HG03280 (cell line): ENCODE measurements at regions not wholly inside any gene's neighbourhood (a gene's known extent, or its start where the extent isn't known, plus 50 kb on each side); places are given as distances from the start of the nearest gene placed in this dataset.

Experiments
- ATAC-seq: cut with Tn5 transposase; IDR thresholded peaks from one replicate; pipeline ENCODE4 v1.9.1; 2021; ENCODE audit warnings: mild to moderate bottlenecking, moderate library complexity; ENCODE audit not compliant: unreplicated experiment

DNA sequence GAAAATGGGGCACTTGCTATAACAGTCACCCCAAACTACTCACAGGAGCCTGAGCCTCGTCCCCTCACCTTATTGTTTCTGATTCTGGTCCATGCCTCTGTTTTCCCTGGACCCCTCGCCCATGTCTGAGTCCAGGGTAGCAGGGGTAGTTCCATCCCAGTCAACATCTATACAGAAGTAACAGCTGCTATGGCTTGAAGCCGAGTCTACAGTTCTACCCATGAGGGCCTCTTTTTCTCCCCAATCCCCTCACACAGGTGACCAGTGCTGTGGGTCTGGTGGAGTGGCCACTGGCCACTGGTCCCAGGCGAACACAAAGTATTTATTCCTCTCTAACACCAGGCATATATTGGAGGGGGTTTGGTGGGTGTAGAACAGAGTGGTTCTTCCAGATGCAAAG is 116.4 kb downstream of the ZNF280B start:
- no peak for ATAC-seq

DNA sequence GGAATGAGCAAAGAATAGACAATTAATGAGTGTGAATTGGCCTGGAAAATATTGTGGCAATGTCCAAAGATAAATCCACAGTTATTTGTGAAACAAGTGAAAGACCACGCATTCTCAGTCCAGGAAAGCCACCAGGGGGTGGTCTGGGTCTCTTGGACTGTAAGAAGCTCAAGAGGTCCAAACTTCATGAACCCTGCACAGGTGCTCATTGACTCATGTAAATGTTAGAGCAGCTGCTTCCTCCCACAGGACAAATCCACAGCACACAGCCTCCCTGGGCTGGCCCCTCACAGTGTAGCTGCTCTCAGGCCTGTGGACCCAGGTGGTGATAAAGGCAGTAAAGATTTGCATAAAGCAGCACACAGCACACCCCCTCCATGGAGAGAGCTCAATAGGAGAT is 114.0 kb downstream of the ZNF280B start:
- no peak for ATAC-seq

DNA sequence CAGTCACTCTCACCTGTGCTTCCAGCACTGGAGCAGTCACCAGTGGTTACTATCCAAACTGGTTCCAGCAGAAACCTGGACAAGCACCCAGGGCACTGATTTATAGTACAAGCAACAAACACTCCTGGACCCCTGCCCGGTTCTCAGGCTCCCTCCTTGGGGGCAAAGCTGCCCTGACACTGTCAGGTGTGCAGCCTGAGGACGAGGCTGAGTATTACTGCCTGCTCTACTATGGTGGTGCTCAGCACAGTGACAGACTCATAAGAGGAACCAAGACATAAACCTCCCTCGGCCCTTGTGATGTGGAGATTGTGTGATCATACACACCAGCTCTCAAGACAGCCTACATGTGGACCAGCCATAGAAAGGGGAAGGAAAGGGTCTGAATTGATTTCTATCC is 113.3 kb downstream of the ZNF280B start:
- no peak for ATAC-seq

DNA sequence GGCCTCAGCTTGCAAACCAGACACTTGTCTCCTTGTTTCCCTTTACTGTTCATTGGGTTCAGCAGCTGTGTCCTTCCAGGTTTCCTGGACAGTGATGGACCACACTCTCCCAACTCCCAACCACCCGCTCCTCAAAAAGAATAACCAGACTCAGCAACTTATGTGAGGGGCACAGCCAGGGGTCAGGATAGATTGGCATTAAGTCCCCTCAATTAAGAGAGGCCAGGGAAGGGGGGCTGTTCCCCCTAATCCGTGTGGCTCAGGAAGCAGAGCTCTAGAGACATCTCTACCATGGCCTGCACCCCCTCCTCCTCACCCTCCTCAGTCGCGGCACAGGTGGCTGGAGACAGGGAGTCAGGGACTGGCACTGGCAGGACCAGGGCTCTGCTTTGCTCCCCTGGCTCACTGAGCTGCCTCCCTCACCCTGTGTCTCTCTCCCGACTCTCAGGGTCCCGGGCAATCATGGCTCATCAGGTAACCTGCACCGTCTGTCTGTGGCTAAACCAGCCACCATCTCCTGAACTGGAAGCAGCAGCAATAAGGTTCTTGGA is 111.7 kb downstream of the ZNF280B start:
- no peak for ATAC-seq

DNA sequence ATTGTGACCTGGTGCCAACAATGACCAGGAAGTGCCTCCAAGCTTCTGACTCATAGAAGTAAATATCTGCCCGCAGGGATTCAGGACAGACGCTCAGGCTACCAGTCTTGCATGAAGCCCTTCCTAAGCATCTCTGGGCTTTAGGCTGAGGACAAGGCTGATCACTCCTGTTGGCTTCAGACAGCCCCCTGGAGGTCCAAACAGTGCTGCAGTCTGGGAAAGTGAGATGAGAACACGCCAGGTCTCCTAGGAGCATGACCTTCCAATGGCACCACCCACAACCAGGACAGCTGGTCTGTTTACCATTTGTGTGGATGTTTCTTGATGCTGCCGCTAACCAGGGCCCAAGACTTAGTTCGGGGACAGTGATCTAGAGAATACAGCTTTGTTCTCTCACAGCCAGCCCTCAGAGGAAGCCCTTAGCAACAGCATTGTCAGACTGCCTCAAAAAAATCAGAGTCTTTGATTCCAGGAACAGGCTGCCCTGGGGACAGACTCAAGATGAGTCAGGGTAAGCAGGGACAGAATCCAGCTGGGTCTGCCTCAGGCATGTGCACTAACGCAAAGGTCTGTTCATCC is 111.2 kb downstream of the ZNF280B start:
- no peak for ATAC-seq

DNA sequence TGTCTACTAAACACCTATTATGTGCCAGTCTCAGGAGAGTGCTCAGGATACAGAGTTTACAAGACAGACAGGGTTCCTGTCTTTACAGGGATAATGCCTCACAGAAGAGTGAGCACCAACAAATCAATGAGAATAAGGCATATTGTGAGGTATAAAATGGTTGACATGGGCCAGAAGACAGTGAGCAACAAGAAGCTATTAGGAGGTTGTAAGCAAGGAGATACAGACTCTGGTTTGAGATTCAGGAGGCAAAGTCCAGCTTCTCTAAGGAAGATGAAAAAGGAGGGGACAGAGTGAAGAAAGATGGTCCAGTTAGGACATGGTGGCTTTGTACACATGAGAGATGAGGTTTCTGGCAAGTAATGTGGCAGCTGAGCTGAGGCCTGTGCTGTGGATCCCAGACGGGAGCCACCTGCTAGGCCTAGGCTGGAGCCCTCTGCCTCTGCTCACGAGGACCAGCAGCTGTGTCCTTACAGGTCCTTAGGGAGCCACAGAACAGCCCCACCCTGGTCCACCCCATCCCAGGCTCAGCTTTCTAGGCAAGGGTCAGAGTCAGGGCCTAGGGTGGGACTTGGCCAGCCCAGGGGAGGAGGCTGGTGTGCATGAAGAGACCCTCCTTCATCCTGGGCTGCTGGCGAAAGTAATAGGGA is 110.5 kb downstream of the ZNF280B start:
- ATAC-seq, result no peak

DNA sequence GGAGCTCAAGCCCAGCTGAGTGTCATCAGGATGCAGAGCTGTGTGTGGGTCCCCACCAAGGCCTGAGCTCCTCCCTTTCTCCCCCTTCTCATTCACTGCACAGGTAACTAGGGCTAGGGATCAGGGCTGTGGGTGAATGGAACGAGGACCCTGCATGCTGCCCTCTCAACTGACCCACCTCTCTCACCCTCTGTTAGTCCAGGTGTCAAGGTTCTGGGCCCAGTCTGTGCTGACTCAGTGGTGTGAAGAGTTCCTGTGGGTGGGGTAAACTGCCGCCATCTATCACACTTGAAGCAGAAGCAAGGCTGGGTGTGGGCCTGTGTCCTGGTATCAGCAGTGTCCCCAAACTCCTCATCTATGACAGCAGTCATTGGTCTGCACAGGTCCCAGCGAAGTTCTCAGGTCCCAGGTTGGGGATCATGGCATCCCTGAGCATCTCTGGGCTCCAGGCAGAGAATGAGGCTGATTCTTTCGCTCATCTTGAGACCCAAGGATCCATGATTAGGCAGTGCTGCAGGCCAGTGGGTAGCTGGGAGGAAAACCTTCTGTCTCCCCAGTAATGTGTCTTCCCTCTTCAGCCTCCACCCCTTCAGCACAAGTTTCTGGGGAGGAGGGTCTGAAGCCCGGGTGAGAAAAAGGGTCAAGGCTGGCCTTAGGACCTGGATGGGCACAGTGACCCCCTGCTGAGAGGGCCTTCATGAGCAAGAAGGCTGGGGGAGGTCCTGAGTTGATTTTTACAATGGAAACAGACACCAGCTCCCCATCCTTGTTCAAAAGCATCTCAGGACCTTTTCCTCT is 109.8 kb downstream of the ZNF280B start:
- no peak for ATAC-seq

DNA sequence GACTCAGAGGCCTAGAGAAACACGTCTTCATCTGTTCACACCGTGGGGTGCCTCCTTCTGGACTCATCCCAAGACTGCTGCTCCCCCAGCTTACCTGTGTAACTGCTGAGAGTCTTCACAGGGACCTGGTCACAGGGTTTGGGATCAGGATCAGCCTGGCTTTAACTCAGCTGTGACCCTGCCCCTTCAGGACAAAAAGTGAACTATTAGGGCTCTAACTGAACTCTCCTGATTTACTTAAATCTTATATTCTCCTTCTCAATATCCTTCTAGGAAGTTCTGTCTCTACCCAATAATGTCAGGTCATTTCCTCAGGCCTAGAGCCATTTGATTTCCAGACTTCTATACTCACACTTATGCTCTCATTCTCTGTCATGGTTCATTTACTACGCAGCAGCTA is 108.4 kb downstream of the ZNF280B start:
- ATAC-seq, result no peak

DNA sequence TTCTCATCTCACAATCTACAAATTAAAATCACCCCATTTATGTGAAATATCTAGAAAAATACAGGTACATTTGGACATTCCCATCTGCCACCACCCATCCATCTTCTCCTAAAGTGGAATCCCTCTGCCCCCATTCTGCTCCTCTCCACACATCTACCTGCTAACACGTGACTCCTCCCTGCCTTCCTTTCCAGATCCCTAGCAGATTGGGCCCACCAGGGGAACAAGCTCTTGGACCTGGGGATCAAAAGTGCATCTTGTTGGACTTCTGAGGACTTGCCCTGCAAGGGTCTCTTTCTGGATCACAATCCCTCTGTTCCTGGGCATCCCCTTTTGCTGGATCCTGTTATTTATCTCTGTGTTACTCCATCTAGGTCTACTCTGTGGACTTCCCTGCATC is 107.6 kb downstream of the ZNF280B start:
- no peak for ATAC-seq

DNA sequence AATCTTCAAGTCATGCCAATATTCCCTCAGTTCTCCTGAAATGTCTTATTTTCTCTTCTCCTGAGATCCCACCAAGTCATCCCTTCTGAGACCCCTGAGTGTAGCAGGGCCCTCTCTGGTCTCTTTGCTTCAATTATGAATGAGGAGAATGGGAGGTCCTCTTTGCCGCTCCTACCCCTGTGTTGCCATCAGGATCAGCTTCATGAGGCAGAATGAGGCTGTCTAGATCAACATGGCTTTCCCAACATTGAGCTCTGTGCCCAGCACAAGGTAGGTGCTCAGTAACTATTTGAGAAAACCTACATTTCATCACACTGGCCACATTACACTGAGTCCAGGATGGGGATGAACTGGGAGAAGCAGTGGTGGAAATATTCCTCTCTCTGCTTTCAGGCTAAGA is 107.2 kb downstream of the ZNF280B start:
- ATAC-seq, result no peak

DNA sequence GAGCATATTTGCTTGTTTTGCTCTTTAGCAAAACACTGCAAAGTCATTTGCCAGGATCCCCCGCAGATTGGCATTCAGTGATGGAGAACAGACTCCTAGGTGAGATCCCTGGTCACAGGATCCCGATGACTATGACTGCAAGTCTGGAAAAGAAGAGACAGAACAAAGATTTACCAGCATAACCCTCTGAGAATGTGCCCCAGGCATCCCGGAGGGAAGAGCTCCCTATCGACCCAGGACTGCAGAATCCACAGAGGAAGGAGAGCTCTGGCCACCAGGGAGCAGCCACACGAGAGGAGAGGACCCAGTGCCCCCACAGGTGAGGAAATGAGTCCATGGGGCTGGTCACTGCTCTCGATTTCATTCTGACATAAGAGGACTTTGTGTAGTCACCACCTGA is 105.2 kb downstream of the ZNF280B start:
- no peak for ATAC-seq

DNA sequence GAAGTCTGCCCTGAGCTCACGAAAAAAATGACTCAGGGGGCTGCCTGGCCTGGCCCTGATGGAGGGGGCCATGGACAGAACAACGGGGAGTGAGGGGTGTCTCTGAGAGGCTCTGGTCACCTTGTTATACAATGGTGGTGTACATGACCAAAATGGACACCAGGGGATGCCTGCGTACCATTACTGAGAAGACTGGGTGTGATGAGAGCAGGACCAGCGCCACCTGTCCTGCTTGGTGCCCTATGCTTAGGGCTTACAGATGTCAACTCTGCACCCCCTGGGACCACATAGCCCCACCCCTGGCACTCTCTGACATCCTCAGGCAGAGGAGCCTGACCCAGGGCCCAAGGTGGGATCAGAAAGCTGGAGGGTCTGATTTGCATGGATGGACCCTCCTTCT is 104.8 kb downstream of the ZNF280B start:
- no peak for ATAC-seq

DNA sequence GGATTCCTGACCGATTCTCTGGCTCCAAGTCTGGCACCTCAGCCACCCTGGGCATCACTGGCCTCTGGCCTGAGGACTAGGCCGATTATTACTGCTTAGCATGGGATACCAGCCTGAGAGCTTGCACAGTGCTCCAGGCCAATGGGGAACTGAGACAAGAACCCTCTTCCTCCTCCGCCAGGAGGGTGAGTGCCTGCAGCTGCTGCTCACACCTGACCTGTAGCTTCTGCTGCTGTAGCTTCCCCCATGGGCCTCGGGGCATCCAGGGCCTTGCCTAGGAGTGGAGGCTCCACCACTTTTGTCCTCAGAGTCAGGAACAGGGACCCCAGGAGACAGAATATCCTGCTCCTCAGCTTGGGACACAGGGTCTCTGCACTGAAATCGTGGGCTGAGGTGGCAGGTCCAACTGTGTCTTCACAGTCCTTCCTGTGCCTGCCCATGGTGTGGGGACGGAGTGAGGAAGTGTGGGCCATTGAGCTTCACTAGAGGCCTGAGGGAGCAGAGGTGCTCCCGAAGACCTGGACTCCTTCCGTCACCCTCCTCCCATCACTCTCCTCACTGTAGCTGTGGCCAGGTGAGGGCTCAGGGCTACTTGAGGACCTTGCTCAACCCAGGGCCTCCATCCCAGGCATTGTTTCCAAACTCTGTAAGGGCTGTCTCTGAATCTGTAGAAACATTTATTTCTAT is 103.8 kb downstream of the ZNF280B start:
- no peak for ATAC-seq

DNA sequence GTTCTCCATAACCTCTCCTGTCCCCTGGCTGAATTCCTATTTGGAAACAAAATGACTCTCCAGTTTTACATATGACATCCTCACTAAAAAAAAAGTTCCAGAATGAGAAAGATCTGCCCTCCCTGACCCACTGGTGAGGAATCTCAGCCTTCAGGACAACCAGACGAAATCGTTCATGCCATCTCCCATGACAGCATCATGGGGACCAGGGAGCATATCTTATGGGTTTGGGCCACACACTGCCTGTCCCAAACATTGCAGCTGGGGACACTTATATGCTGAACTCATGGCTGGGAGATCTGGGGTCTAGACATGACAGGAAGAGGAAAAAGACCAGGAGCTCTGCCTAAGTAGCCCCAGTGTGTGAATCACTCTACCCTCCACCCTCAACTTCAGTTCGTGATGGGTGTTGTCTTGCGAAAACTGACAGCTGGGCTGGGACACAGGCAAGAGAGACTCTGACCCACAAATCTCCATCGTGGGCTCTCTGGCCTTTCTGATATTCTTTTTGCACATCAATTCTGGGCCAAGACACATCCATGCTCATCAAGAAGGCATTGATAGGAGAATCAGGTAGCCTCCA is 102.0 kb downstream of the ZNF280B start:
- no peak for ATAC-seq

DNA sequence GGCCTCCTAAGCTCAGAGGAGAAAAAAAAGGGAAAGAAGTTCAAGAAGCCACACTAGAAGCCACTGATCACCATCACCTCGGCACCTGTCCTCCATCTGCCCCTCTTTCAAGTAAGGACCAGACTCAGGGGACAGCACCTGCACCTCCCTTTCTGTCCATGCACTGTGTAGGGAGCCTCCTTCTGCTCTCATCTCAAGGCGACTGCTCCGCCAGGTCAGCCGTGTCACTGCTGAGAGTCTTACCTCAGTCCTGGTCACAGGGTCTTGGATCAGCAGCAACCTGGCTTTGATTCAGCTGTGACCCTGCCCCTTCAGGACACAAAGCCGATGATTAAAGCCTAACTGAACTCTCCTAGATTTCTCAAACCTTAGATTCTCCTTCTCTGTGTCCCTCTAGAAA is 101.5 kb downstream of the ZNF280B start:
- ATAC-seq, result no peak

DNA sequence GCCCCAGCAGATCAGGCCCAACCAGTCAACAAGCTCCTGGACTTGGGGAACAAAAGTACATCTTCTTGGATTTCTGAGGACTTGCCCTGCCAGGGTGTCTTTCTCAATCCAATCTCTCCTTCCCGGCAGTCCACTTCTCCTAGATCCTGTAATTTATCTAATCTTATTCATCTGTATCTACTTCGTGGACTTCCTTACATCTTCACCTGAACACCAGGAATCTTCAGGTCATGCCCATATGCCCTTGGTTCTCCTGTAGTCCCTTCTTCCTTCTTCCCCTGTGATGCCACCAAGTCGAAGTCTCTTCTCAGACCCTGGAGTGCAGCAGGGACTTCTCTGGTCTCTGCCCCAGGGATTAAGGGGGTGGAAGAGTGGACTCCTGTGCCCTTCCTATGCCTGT is 100.3 kb downstream of the ZNF280B start:
- ATAC-seq, result no peak

DNA sequence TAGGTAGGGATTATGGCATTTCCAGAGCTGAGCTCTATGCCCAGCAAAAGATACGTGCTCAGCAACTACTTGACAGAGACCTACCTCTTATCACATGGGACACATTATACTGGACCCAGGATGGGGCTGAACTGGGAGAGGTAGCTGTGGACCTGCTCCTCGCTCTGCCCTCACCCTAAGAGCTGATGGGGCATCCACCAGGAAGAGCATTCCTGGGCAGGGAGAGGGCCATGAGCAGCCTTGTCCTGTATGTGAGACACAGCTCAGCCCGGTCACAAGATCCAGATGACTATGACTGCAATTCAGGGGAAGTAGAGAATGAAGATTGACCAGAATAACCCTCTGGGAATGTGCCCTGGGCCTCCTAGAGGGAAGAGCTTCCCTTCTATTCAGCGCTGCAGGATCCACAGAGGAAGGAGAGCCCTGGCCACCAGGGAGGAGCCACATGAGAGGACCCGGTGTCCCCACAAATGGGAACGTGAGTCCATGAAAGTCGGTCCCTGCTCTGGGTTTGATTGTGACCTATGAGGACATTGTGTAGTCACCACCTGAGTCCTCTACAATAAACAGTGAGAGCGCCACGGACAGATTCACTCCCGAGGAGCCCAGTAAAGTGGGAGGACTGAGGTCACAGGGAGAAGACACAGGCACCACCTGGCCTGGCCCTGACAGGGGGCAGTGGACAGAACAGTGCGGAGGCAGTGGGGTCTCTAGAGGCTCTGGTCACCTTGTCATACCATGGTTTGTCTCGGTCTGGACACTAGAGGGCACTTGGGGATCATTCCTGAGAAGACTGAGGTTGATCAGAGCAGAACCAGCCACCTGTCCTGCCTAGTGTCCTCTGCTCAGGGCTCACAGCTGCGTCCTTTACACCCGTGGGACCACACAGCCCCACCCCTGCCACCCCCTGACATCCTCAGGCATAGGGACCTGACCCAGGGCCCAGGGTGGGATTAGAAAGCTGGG is 99.5 kb downstream of the ZNF280B start:
- no peak for ATAC-seq

DNA sequence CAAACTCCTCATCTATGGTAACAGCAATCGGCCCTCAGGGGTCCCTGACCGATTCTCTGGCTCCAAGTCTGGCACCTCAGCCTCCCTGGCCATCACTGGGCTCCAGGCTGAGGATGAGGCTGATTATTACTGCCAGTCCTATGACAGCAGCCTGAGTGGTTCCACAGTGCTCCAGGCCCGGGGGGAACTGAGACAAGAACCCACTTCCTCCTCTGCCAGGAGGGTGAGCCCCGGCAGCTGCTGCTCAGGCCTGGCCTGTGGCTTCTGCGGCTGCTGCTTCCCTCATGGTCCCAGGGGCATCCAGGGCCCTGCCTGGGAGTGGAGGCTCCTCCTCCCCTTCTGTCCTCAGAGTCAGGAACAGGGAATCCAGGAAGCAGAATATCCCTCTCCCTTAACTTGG is 98.4 kb downstream of the ZNF280B start:
- no peak for ATAC-seq

DNA sequence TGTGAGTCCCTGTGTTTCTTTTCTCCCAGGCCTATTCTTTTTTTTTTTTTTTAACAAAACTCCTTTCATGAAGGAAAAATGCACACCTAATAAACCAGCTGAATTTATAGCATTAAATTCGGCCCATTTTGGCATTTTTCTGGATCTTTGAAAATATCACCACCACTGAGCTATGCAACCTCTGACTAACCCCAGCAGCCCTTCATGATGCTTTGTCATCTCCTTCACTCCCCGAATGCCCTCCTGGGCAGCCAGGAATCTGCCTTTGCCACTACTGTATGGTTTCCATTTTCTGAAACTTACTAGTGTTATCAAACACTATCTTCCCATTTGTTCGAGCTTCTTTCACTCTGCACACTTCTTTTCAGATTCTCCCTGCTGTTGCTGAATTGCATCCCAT is 97.9 kb downstream of the ZNF280B start:
- no peak for ATAC-seq

DNA sequence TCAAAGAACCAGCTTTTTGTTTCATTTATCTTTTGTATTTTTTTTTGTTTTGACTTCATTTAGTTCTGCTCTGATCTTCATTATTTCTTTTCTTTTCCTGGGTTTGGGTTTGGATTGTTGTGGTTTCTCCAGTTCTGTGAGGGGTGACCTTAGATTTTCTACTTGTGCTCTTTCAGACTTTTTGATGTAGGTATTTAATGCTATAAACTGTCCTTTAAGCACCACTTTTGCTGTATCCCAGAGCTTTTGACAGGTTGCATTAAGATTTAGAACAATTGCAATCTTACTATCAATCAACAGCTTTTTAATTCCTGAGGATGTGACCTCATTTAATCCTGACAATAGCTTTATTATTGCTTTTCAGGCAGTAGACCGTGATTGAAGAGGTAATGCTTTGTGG is 94.3 kb downstream of the ZNF280B start:
- no peak for ATAC-seq
